ENCODE measurements at regions not wholly inside any gene's neighbourhood (a gene's known extent, or its start where the extent isn't known, plus 50 kb on each side); places are given as distances from the start of the nearest gene placed in this dataset.
"Not testable (repeated sequence)": the region's sequence is repeated elsewhere in the genome, so short reads cannot be mapped to it uniquely, and the experiment has no call there.

DNA sequence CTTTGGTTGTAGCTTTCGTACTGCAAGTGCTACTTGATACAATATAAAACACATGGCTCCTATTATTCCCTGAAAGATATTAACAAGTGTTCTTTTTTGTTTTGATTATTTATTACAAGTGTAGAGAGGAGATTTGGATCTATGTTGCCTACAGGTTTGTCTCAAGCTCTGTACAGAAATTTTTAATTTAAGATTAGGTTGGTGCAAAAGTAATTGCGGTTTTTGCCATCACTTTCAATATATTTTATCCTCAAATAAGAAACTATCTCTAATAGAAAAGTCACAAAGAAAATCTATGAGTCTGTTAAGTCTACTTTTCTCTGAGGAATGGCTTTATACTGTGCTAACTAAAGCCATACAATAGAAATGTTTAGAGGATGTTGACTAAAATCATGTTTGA, 1086.1 kb downstream of the GRM8 start:
- FAIRE-seq = no peak

DNA sequence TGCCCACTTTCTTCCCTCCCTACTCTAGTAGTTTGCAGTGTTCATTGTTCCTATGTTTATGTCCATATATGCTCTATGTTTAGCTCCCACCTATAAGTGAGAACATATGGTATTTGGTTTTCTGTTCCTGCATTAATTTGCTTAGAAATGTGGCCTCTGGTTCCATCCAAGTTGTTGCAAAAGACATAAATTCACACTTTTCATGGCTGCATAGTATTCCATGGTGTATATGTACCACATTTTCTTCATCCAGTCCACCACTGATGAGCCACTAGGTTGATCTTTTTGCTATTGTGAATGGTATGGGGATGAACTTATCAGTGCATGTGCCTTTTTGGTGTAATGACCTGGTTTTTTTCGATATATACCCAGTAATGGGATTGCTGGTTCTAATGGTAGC, 1089.1 kb downstream of the GRM8 start:
- FAIRE-seq = no peak

- no peak for FAIRE-seq
Measured at GRCh38 chr7:126157391-126157790, 1095.3 kb downstream of the GRM8 start.

DNA sequence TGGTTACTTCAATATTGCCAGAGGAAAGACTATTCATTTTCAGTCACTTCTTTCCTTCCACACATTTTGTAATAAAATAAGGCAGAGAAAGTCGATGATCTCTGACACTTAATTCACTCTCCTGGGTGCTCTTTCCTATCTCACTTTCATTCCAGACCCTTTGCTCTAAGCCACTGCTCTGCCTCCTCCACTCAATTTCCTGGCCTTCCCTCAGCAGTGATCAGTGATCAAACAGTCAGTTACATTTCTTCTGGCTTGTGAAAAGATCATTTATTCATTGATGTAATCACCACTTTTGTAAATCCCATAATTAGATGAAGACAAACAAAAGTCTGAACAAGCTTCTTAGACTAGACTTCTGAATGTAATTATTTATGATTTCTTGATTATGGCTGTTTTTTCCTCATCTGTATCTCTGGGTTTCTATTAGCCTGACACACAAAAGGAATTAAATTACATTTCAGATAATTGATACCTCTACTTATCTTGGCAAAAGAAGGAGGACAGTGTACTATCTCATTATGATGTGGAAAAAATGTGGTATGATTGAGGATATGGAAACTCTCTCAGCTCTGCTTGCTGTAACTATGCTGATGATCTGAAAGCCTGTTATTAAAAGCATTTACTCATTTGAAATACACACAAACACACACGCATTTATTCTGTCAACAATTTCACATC, 1102.3 kb downstream of the GRM8 start:
- no peak for FAIRE-seq

- no peak for FAIRE-seq
Measured at GRCh38 chr7:126140858-126141466, 1111.8 kb downstream of the GRM8 start.

DNA sequence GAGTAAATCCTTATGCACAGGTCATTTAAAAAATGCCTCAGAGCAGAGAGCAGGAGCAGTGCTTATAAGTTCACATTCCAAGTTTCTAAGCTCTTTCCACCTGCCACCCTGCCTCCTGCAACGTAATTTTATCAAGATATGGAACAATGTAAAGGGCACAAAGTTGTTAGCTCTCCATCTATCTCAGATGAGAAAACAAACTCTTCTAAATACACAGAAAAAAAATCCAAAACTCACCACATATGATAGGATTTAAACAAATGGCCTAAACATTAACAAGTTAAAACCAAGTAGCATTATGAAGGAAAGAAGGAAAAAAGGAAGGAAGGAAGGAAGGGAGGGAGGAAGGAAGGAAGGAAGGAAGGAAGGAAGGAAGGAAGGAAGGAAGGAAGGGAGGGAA, 1132.8 kb downstream of the GRM8 start:
- no peak for FAIRE-seq

- FAIRE-seq = no peak
Measured at GRCh38 chr7:126103582-126103981, 1149.2 kb downstream of the GRM8 start.

GRCh38 chr7:126083014-126083413, 1153.4 kb upstream of the POT1 start:
- FAIRE-seq = no peak

GRCh38 chr7:126079581-126079980, 1150.0 kb upstream of the POT1 start:
- FAIRE-seq = no peak

- FAIRE-seq = no peak
Measured at GRCh38 chr7:126079151-126079550, 1149.5 kb upstream of the POT1 start.

DNA sequence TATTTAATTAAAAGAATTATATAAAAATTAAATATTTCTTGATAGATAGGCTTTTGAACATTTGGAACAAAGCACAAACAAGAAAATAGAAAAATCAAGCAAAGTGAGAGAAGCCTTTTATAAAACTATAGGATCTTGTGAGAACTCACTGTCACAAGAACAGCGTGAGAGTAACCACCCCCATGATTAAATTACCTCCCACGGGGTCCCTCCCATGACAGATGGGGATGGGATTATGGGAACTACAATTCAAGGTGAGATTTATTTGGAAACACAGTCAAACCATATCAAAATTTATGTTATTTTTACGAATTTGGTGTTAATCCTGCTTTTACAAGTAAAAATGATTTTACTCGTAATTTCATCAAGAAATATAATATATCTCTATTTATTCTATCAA, 1136.1 kb upstream of the POT1 start:
- FAIRE-seq = no peak

DNA sequence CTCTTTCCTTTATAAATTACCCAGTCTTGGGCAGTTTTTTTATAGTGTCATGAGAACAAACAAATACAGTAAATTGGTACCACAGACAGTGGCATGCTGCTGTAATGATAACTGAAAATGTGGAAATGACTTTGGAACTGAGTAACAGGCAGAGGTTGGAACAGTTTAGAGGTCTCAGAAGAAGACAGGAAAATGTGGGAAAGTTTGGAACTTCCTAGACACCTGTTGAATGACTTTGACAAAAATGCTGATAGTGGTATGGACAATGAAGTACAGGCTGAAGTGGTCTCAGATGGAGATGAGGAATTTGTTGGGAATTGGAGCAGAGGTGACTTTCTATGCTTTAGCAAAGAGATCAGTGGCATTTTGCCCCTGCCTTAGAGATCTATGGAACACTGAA, 1128.4 kb upstream of the POT1 start:
- FAIRE-seq = no peak

DNA sequence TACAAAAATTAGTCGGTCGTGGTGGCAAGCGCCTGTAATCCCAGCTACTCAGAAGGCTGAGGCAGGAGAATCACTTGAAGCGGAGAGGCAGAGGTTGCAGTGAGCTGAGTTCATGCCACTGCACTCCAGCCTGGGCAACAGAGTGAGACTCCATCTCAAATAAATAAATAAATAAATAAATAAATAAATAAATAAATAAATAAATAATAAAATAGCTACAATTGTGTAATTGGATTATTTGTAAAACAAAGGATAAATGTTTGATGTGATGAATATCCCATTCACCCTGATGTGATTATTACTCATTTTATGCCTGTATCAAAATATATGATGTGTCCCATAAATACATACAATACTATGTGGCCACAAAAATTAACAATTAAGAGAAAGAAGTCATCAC, 1127.0 kb upstream of the POT1 start:
- FAIRE-seq = not testable (repeated sequence)

DNA sequence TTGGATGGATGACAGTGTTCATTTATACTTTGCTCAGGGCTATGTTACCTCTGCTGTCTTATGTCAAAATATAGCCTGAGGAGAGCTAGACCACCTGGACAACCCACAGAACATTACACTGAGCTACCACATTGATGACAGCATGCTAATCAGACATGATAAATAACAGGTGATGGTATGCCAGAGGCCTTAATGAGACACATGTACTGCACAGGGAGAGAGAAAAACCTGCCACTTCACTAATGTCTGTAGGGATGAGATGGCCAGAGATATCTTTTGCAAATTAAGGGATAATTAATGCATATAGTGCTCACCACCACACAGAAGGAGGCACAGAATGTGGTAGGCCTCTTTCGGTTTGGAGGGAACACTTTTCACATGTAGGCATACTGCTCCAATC, 1122.6 kb upstream of the POT1 start:
- no peak for FAIRE-seq

DNA sequence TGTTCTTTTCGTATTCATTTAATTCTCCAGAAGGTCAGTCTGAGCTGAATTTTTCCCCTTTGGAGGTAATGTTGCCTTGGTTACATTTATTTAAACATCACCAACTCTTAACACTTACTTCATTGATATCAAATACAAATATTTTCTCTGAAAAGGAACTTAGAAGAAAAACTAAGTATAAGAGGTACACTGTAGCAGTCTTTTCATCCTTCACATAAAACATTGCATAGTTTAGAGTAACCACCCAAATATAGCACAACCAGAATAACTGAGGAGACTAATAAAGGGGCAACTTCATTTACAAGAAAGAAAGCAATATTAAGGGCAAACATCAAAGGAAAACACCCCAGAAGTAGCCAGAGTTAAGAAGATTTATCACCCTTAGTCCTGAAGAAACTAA, 1115.0 kb upstream of the POT1 start:
- FAIRE-seq = no peak

DNA sequence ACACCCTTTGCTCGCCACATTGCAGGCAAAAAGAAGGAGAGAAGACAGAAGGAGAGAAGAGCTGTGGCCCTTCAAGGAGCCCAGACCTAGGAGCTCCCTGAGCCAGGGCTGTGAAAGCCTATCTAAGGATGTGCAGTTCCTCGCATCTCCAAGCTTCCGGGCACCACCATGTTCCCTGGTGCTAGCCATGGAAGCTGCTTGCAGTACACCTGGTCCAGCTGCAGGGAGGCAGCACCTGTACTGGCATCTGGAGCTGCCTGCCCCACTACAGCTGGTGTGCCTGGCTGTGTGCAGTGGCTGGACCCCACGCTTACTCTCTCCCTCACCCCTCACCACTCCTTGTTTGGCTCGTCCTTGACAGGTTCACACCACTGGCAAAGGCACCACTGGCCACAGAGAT, 1111.8 kb upstream of the POT1 start:
- no peak for FAIRE-seq

GRCh38 chr7:126040114-126041045, 1110.8 kb upstream of the POT1 start:
- no peak for FAIRE-seq

DNA sequence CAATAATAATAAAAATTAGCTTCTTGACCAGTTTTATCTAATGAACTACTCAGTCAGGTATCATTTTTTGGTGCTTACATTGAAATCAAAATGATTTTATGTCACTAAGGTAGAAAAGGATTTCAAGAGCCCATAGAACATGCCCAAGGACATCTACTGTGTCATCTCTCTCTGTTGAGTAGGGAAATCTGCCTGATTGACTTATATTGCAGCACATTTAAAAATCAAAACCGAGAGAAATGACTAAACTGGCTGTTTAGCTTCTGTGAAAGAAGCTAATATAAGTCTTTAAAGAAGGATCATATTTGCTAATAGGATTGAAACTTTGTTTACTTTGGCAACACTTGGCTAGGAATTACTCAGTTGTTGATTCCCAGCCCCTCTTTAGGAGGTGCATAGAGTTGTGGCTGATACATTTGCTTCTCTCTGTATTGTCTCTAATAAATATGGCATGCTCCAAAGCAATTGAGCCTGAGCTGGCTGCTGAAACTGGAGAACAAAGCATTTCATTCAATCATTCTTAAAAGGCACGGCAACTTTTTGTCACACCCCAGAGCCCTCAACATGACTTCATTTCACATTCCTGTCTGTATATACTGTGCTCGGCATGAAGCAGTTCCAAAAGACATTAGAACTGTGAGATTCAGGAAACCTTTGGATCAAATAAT, 1096.9 kb upstream of the POT1 start:
- FAIRE-seq = no peak

- no peak for FAIRE-seq
Measured at GRCh38 chr7:126022452-126022851, 1092.8 kb upstream of the POT1 start.

GRCh38 chr7:126016722-126017121, 1087.1 kb upstream of the POT1 start:
- no peak for FAIRE-seq

DNA sequence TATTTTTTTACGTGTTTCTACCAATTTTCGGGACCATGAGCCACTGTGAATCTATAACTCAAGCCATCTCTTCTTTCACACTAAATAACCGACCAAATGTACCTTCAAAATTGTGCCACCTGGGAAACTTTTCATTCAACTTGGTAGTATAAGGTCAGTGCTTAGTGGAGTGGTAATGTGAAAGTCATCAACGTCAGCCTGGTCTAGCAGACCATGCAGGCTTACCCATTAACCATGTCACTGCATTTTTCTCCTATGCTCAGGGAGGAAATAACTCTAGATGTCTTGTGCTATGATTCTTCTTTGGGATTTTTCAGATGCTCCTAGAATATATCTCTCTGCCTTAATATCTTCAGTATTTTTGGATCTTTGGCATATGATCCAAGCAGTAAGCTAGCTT, 1075.4 kb upstream of the POT1 start:
- FAIRE-seq = no peak

DNA sequence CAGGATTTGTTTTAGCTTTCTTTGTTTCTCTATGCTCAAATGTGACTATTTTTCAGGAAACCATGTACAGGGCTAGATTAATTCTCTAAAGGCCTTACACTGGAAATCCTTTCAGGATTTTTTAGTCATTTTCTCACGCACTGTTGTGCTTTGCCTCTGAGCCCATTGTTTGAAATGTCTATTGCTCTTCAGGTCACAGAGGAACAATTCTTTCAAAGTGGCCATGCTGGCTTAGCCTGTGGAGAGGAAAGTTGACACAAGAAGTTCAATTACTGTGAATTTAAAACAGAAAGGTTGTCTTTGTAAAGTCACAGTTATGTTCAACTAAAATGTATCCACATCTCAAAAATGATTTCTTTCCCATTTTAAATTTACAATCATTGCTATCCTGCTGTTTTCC, 1071.7 kb upstream of the POT1 start:
- FAIRE-seq = no peak

DNA sequence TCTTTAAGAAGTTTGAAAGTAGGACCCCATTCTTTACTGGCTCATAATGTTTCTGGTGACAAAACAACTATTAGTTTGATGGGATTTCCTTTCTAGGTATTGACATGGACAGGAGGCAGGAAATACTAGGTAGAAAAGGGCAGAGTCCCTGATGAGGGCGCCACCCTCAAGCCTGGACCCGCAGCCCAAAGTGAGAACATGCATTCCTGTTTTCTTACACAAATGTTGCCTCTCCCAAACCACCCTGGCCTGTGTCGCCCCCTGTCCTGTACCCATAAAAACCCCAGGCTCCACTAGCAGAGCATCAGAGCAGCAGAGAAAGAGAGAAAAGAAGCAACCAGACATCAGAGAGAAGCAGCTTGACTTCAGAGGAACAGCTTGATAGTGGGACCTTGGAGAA, 1055.2 kb upstream of the POT1 start:
- no peak for FAIRE-seq
